ENCODE measurements at regions not wholly inside any gene's neighbourhood (a gene's known extent, or its start where the extent isn't known, plus 50 kb on each side); places are given as distances from the start of the nearest gene placed in this dataset.

- no peaks in the 10 kb centered on the region for H3K9me3 ChIP-seq (ENCODE audit: control insufficient read depth in 2 of 3, low read length in 3 of 3)
- H3K27ac ChIP-seq (ENCODE audit: low read depth, low read length), result no peak overlapping the region
- Mint-ChIP-seq H3K36me3 (peaks cover 0 to 2% (median 0%) of the 10 kb centered on the region in 5 donors), H3K4me1 (peaks cover 25 to 47% (median 38%) of the 10 kb centered on the region in 7 donors), H3K27me3 (peaks cover 0 to 52% (median 0%) of the 10 kb centered on the region in 5 donors), H3K27ac (no peak overlapping the region), H3K9me3 (no peaks in the 10 kb centered on the region), H3K4me3 (no peak overlapping the region)
- no peak overlapping the region for H3K4me3 ChIP-seq (ENCODE audit: low read length)
- ChIA-PET CTCF (interaction anchor here (0.5 kb wide), 1 partner anchor 154 kb away, joined by 4 read pairs; no protein-coding TSS in a partner anchor), POLR2A (interaction anchor here (0.9 to 1.6 kb wide), 2 partner anchors 11 to 15 kb away, joined by 3 to 4 read pairs; no protein-coding TSS in a partner anchor)
- no peaks in the 10 kb centered on the region for H3K36me3 ChIP-seq (ENCODE audit: control insufficient read depth in 2 of 3, insufficient read depth in 3 of 3, low read length in 3 of 3)
- peaks cover 17 to 33% of the 10 kb centered on the region in 2 donors for H3K4me1 ChIP-seq (ENCODE audit: control insufficient read depth in 2 of 2, insufficient read depth in 2 of 2, low read length in 2 of 2)
- no peaks in the 10 kb centered on the region for H3K27me3 ChIP-seq (ENCODE audit: control insufficient read depth in 2 of 2, insufficient read depth in 2 of 2, low read length in 2 of 2)
- DNase-seq, result no peak
- no peak for ATAC-seq
- intact Hi-C loops (cut with micrococcal nuclease), result loop anchor here in 1 of 2 donors (10.0 kb wide), 2 partner anchors 1232 to 1612 kb away; no protein-coding TSS in a partner anchor
Measured at GRCh38 chr5:68436686-68437520, 221.3 kb downstream of the PIK3R1 start.

GRCh38 chr5:68438876-68439275 is 223.3 kb downstream of the PIK3R1 start:
- Histone ChIP-seq H3K9me3 (ENCODE audit: control insufficient read depth in 2 of 3, low read length in 3 of 3) (no peaks in the 10 kb centered on the region), H3K36me3 (ENCODE audit: control insufficient read depth in 2 of 3, insufficient read depth in 3 of 3, low read length in 3 of 3) (no peaks in the 10 kb centered on the region), H3K4me1 (ENCODE audit: control insufficient read depth in 2 of 2, insufficient read depth in 2 of 2, low read length in 2 of 2) (peaks cover 17 to 29% of the 10 kb centered on the region in 2 donors), H3K27ac (ENCODE audit: low read depth, low read length) (no peak overlapping the region), H3K4me3 (ENCODE audit: low read length) (no peak overlapping the region), H3K27me3 (ENCODE audit: control insufficient read depth in 2 of 2, insufficient read depth in 2 of 2, low read length in 2 of 2) (no peaks in the 10 kb centered on the region)
- ChIA-PET POLR2A (no interaction called here), CTCF (no interaction called here)
- H3K36me3 Mint-ChIP-seq, result peaks cover 0 to 2% (median 0%) of the 10 kb centered on the region in 5 donors
- no peaks in the 10 kb centered on the region for H3K9me3 Mint-ChIP-seq
- H3K27ac Mint-ChIP-seq, result no peak overlapping the region
- H3K4me1 Mint-ChIP-seq, result peaks cover 18 to 41% (median 30%) of the 10 kb centered on the region in 7 donors
- ATAC-seq (no peak), DNase-seq (no peak)
- H3K27me3 Mint-ChIP-seq, result peaks cover 0 to 42% (median 4%) of the 10 kb centered on the region in 5 donors
- intact Hi-C loops (cut with micrococcal nuclease), result loop anchor here in 1 of 2 donors (10.0 kb wide), 2 partner anchors 1234 to 1614 kb away; no protein-coding TSS in a partner anchor
- H3K4me3 Mint-ChIP-seq, result no peak overlapping the region

DNA sequence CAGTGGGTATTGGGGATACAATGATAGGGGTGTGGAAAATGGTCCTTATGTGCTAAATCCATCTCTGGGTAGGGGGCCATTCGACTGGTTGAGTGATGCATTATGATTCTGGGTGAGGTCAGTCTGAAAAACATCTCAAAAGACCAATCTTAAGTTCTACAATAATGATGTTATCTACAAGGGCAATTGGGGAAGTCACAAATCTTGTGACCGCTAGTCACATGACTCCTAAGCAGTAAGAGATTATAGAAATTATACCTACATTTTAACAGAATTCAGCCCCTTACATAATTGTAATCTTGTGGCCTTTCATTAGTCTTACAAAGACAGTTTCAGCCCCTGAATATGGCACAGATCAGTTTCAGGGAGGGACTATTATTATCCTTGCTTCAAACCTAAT is 224.7 kb downstream of the PIK3R1 start:
- no peaks in the 10 kb centered on the region for H3K36me3 ChIP-seq (ENCODE audit: control insufficient read depth in 2 of 3, insufficient read depth in 3 of 3, low read length in 3 of 3)
- H3K9me3 ChIP-seq (ENCODE audit: control insufficient read depth in 2 of 3, low read length in 3 of 3), result no peaks in the 10 kb centered on the region
- Mint-ChIP-seq H3K27me3 (peaks cover 0 to 42% (median 4%) of the 10 kb centered on the region in 5 donors), H3K36me3 (peaks cover 0 to 2% (median 0%) of the 10 kb centered on the region in 5 donors), H3K4me1 (peaks cover 5 to 33% (median 17%) of the 10 kb centered on the region in 7 donors), H3K27ac (peak overlapping the region in 1 of 9 donors; percentile 81), H3K9me3 (no peaks in the 10 kb centered on the region), H3K4me3 (no peak overlapping the region)
- ATAC-seq (no peak), DNase-seq (no peak)
- ChIA-PET POLR2A (no interaction called here), CTCF (no interaction called here)
- H3K27ac ChIP-seq (ENCODE audit: low read depth, low read length), result no peak overlapping the region
- no peaks in the 10 kb centered on the region for H3K27me3 ChIP-seq (ENCODE audit: control insufficient read depth in 2 of 2, insufficient read depth in 2 of 2, low read length in 2 of 2)
- intact Hi-C loops (cut with micrococcal nuclease), result no loop called here
- peaks cover 8 to 15% of the 10 kb centered on the region in 2 donors for H3K4me1 ChIP-seq (ENCODE audit: control insufficient read depth in 2 of 2, insufficient read depth in 2 of 2, low read length in 2 of 2)
- no peak overlapping the region for H3K4me3 ChIP-seq (ENCODE audit: low read length)

DNA sequence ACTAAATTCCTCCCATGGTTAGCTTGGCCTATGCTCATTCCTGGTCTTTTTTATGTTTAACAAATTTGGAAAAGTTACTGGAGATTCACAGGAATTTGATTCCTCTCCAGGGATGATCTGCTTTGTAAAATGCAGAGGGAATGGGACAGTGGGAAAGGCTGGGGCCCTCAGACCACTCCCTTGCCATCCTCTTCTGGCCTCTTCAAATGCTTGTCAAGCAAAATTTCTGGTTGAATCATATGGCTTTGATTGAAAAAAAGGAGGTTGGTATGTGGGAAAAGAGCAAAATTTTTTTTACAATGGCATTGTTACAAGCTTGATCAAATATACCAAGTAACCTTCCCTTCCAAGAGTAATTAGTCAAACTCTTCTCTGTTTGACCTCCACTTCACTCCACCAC is 225.1 kb downstream of the PIK3R1 start:
- intact Hi-C loops (cut with micrococcal nuclease), result no loop called here
- no peaks in the 10 kb centered on the region for H3K9me3 Mint-ChIP-seq
- Histone ChIP-seq H3K9me3 (ENCODE audit: control insufficient read depth in 2 of 3, low read length in 3 of 3) (no peaks in the 10 kb centered on the region), H3K27ac (ENCODE audit: low read depth, low read length) (no peak overlapping the region), H3K27me3 (ENCODE audit: control insufficient read depth in 2 of 2, insufficient read depth in 2 of 2, low read length in 2 of 2) (no peaks in the 10 kb centered on the region), H3K4me3 (ENCODE audit: low read length) (no peak overlapping the region), H3K4me1 (ENCODE audit: control insufficient read depth in 2 of 2, insufficient read depth in 2 of 2, low read length in 2 of 2) (peaks cover 4 to 11% of the 10 kb centered on the region in 2 donors), H3K36me3 (ENCODE audit: control insufficient read depth in 2 of 3, insufficient read depth in 3 of 3, low read length in 3 of 3) (no peaks in the 10 kb centered on the region)
- ATAC-seq (no peak), DNase-seq (no peak)
- peaks cover 2 to 29% (median 13%) of the 10 kb centered on the region in 7 donors for H3K4me1 Mint-ChIP-seq
- no peak overlapping the region for H3K27ac Mint-ChIP-seq
- H3K4me3 Mint-ChIP-seq, result no peak overlapping the region
- peaks cover 0 to 42% (median 7%) of the 10 kb centered on the region in 5 donors for H3K27me3 Mint-ChIP-seq
- CTCF ChIA-PET, result no interaction called here
- peaks cover 0 to 2% (median 0%) of the 10 kb centered on the region in 5 donors for H3K36me3 Mint-ChIP-seq
- POLR2A ChIA-PET, result no interaction called here

DNA sequence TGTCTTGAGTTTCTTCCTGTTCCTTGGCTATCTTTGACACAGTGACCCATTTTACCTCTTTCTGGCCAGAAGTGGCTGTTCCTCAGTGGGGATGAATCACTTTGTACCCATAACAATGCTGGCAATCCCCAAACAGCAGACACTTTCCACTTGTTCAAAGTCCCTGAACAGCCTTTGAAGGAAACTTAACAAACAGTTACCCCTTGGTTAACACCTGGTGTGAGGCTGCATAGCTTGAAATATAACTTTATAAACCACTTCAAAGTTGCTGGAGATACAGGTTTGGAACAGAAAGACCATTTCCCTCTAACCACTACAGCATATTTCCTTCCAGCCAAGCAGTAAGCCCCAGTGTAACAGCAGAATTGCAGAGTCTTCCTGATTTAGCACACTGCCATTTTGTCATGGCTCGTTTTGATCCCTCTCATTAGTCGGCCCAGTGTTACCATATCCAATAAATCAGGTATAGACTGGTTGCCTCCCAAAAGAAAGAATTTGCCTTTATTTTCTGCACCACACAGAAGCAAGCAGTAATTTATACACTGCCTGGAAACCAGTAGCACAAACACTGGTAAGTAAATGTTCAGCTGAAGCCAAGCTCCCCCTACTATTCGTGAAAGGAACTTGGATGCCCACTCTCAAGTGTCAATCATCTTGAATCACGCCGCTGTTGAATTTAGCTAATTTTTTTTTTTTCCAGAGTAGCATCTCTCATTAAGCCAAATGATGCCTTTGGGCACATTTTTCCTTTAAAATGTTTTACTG is 225.9 kb downstream of the PIK3R1 start:
- Histone ChIP-seq H3K9me3 (ENCODE audit: control insufficient read depth in 2 of 3, low read length in 3 of 3) (no peaks in the 10 kb centered on the region), H3K27ac (ENCODE audit: low read depth, low read length) (no peak overlapping the region), H3K4me3 (ENCODE audit: low read length) (no peak overlapping the region), H3K4me1 (ENCODE audit: control insufficient read depth in 2 of 2, insufficient read depth in 2 of 2, low read length in 2 of 2) (peaks cover 0 to 11% of the 10 kb centered on the region in 2 donors), H3K27me3 (ENCODE audit: control insufficient read depth in 2 of 2, insufficient read depth in 2 of 2, low read length in 2 of 2) (no peaks in the 10 kb centered on the region), H3K36me3 (ENCODE audit: control insufficient read depth in 2 of 3, insufficient read depth in 3 of 3, low read length in 3 of 3) (no peaks in the 10 kb centered on the region)
- Mint-ChIP-seq H3K9me3 (no peaks in the 10 kb centered on the region), H3K27ac (no peak overlapping the region), H3K36me3 (peaks cover 0 to 2% (median 0%) of the 10 kb centered on the region in 5 donors), H3K27me3 (peaks cover 0 to 41% (median 7%) of the 10 kb centered on the region in 5 donors), H3K4me1 (peaks cover 0 to 27% (median 8%) of the 10 kb centered on the region in 7 donors), H3K4me3 (peak overlapping the region in 1 of 10 donors; percentile 24)
- ATAC-seq (peak; percentile 54), DNase-seq (no peak)
- POLR2A ChIA-PET, result no interaction called here
- intact Hi-C loops (cut with micrococcal nuclease), result no loop called here
- CTCF ChIA-PET, result interaction anchor here (0.7 kb wide), 1 partner anchor 298 kb away, joined by 4 read pairs; no protein-coding TSS in a partner anchor

DNA sequence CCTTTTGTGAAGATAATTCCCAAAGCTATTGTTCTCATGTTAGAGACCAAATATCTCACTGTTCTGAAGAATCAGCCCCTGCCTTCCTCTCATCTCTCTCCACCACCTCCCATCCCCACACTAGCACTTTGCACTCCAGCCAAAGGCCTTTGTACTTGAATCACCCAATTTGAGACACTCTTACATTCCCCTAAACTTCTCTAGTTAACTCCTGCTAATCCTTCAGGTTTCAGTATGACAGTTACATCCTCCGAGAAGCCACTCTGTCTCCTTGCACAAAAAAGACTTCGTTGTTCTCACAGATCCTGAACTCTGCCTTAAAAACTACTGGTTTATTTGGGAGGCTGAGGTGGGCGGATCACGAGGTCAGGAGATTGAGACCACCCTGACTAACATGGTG is 227.5 kb downstream of the PIK3R1 start:
- Histone ChIP-seq H3K27me3 (ENCODE audit: control insufficient read depth in 2 of 2, insufficient read depth in 2 of 2, low read length in 2 of 2) (no peaks in the 10 kb centered on the region), H3K4me3 (ENCODE audit: low read length) (no peak overlapping the region), H3K27ac (ENCODE audit: low read depth, low read length) (no peak overlapping the region), H3K36me3 (ENCODE audit: control insufficient read depth in 2 of 3, insufficient read depth in 3 of 3, low read length in 3 of 3) (no peaks in the 10 kb centered on the region), H3K9me3 (ENCODE audit: control insufficient read depth in 2 of 3, low read length in 3 of 3) (no peaks in the 10 kb centered on the region), H3K4me1 (ENCODE audit: control insufficient read depth in 2 of 2, insufficient read depth in 2 of 2, low read length in 2 of 2) (peaks cover 0 to 11% of the 10 kb centered on the region in 2 donors)
- DNase-seq (no peak), ATAC-seq (no peak)
- intact Hi-C loops (cut with micrococcal nuclease), result no loop called here
- peaks cover 0 to 31% (median 7%) of the 10 kb centered on the region in 5 donors for H3K27me3 Mint-ChIP-seq
- no peak overlapping the region for H3K4me3 Mint-ChIP-seq
- no peaks in the 10 kb centered on the region for H3K9me3 Mint-ChIP-seq
- H3K27ac Mint-ChIP-seq, result peak overlapping the region in 1 of 9 donors; percentile 48
- H3K4me1 Mint-ChIP-seq, result peaks cover 0 to 27% (median 8%) of the 10 kb centered on the region in 7 donors
- POLR2A ChIA-PET, result no interaction called here
- peaks cover 0 to 2% (median 0%) of the 10 kb centered on the region in 5 donors for H3K36me3 Mint-ChIP-seq
- CTCF ChIA-PET, result no interaction called here

Measured in naive thymus-derived CD4-positive, alpha-beta T cell (primary cell).